Endothelial cell (in vitro differentiated cells): ENCODE measurements at regions not wholly inside any gene's neighbourhood (a gene's known extent, or its start where the extent isn't known, plus 50 kb on each side); places are given as distances from the start of the nearest gene placed in this dataset.
"Not testable (repeated sequence)": the region's sequence is repeated elsewhere in the genome, so short reads cannot be mapped to it uniquely, and the experiment has no call there.

Experiments used
- DNase-seq: peaks from one replicate; pipeline ENCODE4 v3.0.0; 2021; ENCODE audit warnings: low spot score
- H3K27ac Mint-ChIP-seq: one replicate; pipeline ENCODE4 v1.8.0; 2021; ENCODE audit warnings: mixed read lengths, inconsistent platforms; ENCODE audit not compliant: unreplicated experiment
- H3K27me3 Mint-ChIP-seq: one replicate; pipeline ENCODE4 v1.8.0; 2021; ENCODE audit warnings: mild to moderate bottlenecking, moderate library complexity, mixed read lengths, inconsistent platforms; ENCODE audit not compliant: unreplicated experiment
- H3K36me3 Mint-ChIP-seq: one replicate; pipeline ENCODE4 v1.8.0; 2021; ENCODE audit warnings: mild to moderate bottlenecking, low read depth, mixed read lengths, inconsistent platforms; ENCODE audit not compliant: unreplicated experiment
- H3K4me1 Mint-ChIP-seq: one replicate; pipeline ENCODE4 v1.8.0; 2021; ENCODE audit warnings: mild to moderate bottlenecking, mixed read lengths, inconsistent platforms; ENCODE audit not compliant: unreplicated experiment
- H3K4me3 Mint-ChIP-seq: one replicate; pipeline ENCODE4 v1.8.0; 2021; ENCODE audit warnings: mild to moderate bottlenecking, mixed read lengths, inconsistent platforms; ENCODE audit not compliant: unreplicated experiment
- H3K9me3 Mint-ChIP-seq: one replicate; pipeline ENCODE4 v1.8.0; 2021; ENCODE audit warnings: mixed read lengths, inconsistent platforms; ENCODE audit not compliant: unreplicated experiment
- TF ChIP-seq, protein P1 (sequence below): fragments of 200-600 bp; sonication (generic); IDR thresholded peaks from one replicate; pipeline ENCODE4 v1.5.0; 2021; ENCODE audit warnings: antibody characterized with exemption; ENCODE audit not compliant: unreplicated experiment

DNA sequence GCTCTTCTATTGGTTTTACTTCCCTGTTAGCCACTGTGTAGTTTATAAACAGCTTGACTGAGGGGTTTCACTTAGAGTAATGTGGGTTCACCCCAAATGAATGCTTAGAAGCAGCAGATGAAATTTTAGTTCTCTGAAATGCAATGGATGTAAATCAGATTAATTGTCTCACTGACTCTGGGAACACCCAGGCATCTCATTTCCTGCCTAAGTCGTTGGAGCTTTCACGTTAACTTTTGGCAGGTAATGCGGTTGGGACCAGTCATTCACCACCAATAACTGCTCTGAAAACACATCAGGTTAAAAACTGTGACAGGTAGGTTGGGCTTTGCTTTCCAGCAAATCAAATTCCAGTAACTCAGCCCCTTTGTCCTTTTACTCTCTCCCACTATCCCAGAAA lies 775.4 kb downstream of the NTRK3 start:
- no peaks in the 10 kb centered on the region for H3K9me3 Mint-ChIP-seq
- no peak overlapping the region for H3K4me3 Mint-ChIP-seq
- H3K4me1 Mint-ChIP-seq = peaks cover 7% of the 10 kb centered on the region
- no peak overlapping the region for H3K27ac Mint-ChIP-seq
- H3K27me3 Mint-ChIP-seq = peaks cover 1% of the 10 kb centered on the region
- no peaks in the 10 kb centered on the region for H3K36me3 Mint-ChIP-seq
- DNase-seq = no peak
- TF ChIP-seq, protein P1, sequence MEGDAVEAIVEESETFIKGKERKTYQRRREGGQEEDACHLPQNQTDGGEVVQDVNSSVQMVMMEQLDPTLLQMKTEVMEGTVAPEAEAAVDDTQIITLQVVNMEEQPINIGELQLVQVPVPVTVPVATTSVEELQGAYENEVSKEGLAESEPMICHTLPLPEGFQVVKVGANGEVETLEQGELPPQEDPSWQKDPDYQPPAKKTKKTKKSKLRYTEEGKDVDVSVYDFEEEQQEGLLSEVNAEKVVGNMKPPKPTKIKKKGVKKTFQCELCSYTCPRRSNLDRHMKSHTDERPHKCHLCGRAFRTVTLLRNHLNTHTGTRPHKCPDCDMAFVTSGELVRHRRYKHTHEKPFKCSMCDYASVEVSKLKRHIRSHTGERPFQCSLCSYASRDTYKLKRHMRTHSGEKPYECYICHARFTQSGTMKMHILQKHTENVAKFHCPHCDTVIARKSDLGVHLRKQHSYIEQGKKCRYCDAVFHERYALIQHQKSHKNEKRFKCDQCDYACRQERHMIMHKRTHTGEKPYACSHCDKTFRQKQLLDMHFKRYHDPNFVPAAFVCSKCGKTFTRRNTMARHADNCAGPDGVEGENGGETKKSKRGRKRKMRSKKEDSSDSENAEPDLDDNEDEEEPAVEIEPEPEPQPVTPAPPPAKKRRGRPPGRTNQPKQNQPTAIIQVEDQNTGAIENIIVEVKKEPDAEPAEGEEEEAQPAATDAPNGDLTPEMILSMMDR = no peak

DNA sequence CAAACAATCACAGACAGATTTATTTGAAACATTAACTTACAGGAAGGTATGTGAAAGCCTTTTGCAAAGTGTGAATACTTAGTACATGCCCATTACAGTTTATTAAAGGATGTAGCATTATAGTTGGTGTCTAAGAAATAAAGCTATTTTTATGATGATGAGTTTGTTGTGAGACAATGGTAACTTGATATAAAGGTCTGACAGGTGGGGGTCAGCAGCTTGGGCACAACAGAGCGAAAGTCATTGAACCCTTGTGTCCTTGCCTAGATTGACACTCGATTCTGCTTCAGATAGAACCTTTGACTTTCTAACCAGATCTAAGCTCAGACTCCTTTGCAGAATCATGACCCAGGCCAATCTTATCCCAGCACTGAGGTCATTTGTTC lies 777.9 kb downstream of the NTRK3 start:
- H3K27ac Mint-ChIP-seq = no peak overlapping the region
- TF ChIP-seq, protein P1 = no peak
- no peak overlapping the region for H3K4me3 Mint-ChIP-seq
- peaks cover 7% of the 10 kb centered on the region for H3K4me1 Mint-ChIP-seq
- H3K9me3 Mint-ChIP-seq = no peaks in the 10 kb centered on the region
- H3K36me3 Mint-ChIP-seq = no peaks in the 10 kb centered on the region
- H3K27me3 Mint-ChIP-seq = peaks cover 1% of the 10 kb centered on the region
- no peak for DNase-seq

DNA sequence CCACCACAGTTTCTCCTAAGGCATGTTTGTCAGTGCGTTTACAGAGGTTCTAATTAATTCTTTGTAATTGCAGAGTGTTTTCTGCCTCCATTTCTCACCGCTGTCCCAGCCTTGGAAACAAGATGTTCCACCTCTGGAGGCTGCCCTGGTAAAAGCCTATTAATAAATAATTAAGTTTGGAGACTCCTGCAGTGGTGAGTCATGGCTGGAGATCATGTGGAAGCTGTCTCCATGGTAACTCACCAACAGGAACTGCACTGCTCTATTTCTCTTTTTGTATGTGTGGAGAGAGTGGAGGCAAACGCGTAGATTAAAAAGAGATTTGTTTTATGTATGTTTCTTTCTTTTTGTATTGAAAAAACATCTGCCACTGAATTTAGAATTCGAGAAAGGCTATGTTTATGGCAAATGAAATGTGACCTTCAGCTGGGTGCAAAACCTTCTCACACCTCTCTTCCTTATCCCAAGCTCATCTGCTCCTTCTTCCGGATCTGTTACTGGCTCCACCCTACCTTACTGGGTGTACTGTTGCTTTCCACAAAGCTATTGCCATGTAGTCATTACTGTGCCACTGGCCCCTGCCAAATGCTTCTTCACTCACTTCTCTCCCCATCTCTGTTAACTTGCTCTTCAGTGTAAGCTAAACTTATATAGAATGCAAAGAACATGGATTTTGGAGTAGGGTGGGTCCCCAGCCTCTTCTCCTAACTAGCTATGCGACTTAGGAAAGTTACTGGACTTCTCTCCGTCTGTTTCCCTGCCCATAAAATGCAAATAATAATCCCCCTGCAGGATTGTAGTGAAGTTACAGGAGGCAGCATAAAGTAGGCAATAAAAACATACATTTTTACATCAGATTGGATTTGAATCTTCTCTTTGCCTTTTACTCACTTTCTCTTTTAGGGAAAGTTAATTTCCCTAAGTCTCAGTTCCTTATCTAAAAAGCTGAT lies 778.5 kb downstream of the NTRK3 start:
- no peaks in the 10 kb centered on the region for H3K36me3 Mint-ChIP-seq
- peak overlapping the region; percentile 80 for H3K27ac Mint-ChIP-seq
- no peaks in the 10 kb centered on the region for H3K9me3 Mint-ChIP-seq
- peaks cover 1% of the 10 kb centered on the region for H3K27me3 Mint-ChIP-seq
- H3K4me3 Mint-ChIP-seq = no peak overlapping the region
- TF ChIP-seq, protein P1 = peak; percentile 16
- no peak for DNase-seq
- peaks cover 7% of the 10 kb centered on the region for H3K4me1 Mint-ChIP-seq

DNA sequence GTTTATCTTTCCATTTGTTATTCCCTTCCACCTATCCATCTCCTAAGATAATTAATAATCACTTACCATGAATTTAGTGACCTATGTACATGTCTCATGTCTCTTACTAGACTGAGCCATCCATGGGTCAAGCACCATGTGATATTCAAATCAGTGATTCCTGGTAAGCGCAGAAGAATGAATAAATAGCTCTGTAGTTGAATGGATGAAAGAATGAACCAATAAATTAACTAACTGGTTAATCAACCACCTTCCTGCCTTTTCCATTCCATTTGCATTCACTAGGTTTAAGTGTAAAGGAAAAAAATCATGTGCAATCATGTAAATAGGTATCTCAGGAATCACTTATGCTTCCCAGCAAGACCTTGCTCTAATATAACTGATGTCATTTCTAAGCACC lies 779.5 kb downstream of the NTRK3 start:
- no peak overlapping the region for H3K27ac Mint-ChIP-seq

DNA sequence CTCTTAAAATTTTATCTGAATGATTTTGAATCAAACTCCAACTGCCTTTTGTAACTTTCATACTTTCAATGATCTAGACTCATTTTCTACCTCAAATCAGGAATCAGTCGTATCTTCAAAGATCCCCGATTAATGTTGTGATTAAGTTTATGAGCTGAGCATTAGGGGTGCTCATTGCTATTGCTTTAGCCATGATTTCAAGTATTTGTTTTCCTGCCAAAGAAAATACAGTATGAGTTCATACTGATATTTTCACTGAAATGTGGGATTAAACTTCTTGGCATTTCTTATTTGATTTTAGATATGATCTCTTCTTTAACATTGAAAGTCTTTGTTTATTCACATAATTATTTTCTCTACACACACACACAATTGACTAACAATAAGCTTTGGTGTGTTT lies 785.6 kb downstream of the NTRK3 start:
- no peaks in the 10 kb centered on the region for H3K4me1 Mint-ChIP-seq
- H3K9me3 Mint-ChIP-seq = no peaks in the 10 kb centered on the region
- no peak overlapping the region for H3K27ac Mint-ChIP-seq
- H3K36me3 Mint-ChIP-seq = no peaks in the 10 kb centered on the region
- no peaks in the 10 kb centered on the region for H3K27me3 Mint-ChIP-seq
- TF ChIP-seq, protein P1 = no peak
- H3K4me3 Mint-ChIP-seq = no peak overlapping the region
- DNase-seq = no peak

More for the DNA sequence above, 779.5 kb downstream of the NTRK3 start:
- no peaks in the 10 kb centered on the region for H3K36me3 Mint-ChIP-seq
- H3K27me3 Mint-ChIP-seq = peaks cover 1% of the 10 kb centered on the region
- H3K4me3 Mint-ChIP-seq = no peak overlapping the region
- H3K4me1 Mint-ChIP-seq = peaks cover 7% of the 10 kb centered on the region
- TF ChIP-seq, protein P1 = no peak
- no peaks in the 10 kb centered on the region for H3K9me3 Mint-ChIP-seq
- DNase-seq = no peak

DNA sequence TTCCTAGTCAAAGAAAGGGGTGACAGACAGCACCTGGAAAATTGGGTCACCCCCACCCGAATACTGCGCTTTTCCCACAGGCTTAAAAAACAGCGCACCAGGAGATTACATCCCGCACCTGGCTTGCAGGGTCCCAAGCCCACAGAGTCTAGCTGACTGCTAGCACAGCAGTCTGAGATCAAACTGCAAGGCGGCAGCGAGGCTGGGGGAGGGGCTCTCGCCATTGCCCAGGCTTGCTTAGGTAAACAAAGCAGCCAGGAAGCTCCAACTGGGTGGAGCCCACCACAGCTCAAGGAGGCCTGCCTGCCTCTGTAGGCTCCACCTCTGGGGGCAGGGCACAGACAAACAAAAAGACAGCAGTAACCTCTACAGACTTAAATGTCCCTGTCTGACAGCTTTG lies 792.6 kb downstream of the NTRK3 start:
- not testable (repeated sequence) for H3K27ac Mint-ChIP-seq, H3K36me3 Mint-ChIP-seq, H3K4me3 Mint-ChIP-seq, H3K9me3 Mint-ChIP-seq, H3K27me3 Mint-ChIP-seq, DNase-seq, H3K4me1 Mint-ChIP-seq
